Brain pericyte (primary cell): ENCODE measurements at regions not wholly inside any gene's neighbourhood (a gene's known extent, or its start where the extent isn't known, plus 50 kb on each side); places are given as distances from the start of the nearest gene placed in this dataset.
A peak's percentile ranks its signal among the peaks of the same experiment; 100 is the strongest.

Experiments
- DNase-seq: peaks from one replicate; pipeline ENCODE4 v3.0.0-alpha.2; 2012; ENCODE audit warnings: low read depth, low spot score

DNA sequence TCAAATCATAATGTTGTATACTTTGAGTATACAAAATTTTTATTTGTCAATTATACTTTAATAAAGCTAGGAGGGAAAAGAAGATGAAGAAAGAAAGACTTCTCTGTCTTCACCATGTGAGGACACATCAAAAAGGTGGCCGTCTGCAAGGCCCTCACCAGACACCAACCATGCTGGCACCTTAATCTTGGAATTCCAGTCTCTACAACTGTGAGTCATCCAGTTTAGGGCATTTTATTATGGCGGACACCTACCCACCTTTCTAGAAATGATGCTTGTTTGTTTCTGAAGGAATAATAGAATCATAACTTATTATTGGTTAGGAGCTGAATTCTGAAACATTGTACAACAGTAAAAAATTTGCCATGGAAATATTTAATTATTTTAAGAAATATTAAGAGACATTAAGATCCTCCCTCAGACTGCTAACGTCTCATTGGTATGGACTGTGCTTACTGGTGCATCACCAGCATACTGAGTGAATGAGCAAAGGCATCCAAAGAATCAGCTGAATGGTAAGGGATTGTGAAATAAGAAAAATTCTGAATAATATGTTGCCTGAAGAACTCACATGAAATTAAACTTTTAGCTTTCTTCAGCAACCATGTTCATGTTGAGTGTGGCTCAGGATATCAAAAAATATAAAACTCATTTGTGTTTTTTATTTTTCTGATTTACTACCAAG is 536.6 kb downstream of the HTR7 start:
- no peak for DNase-seq

DNA sequence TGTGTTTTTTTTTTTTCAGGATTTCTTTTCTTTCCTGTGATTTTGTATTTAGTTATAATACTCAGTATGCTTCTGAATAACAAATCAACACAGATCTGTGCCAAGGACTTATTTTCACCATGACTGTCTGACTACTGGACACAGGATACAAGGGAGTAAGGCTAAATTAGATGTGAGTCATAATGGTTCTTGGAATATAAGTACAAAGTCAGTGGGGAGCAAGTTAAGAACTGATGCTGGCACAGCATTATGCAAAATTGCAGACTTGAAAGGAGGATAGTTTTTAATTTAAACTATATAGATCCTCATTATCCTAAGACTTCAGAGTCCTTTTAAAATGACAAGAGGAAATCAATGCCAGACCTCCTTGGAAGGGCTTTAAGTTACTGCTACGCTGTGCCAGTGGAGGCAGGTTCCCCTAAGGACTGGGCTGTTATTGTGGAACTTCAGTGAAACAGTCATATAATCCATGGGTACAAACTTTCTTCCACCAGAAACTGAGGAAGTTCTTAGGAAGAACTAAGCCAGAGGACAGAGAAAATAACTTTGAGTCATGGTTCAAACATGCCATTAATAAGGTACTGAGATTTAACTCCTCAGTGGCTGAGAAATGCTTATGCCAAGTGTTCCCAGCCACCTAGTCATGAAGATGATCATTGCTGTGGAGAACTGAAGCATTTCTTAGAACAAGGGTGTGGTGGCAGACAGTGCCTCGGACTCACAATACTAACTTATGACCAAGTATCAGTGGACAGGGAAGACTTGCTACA is 531.2 kb downstream of the HTR7 start:
- DNase-seq: peak; percentile 34

DNA sequence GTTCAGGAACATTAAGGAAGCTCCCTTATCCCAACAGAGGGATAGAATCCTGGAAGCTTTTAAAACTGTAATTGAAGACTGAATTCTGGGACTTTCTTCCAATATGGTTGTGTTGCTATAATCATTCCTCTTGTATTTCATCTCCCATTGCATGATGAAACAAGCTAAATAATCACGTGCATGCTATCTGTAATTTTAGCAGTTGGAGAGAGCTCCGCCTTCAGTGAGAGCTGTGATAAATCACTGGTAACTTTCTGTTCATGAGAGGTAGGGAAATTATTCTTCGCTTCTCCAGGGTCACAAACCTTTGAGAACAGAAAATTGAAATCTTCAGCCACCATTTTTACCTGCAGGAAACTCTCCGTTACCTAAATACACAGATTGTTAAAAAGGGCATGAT is 530.2 kb downstream of the HTR7 start:
- no peak for DNase-seq

DNA sequence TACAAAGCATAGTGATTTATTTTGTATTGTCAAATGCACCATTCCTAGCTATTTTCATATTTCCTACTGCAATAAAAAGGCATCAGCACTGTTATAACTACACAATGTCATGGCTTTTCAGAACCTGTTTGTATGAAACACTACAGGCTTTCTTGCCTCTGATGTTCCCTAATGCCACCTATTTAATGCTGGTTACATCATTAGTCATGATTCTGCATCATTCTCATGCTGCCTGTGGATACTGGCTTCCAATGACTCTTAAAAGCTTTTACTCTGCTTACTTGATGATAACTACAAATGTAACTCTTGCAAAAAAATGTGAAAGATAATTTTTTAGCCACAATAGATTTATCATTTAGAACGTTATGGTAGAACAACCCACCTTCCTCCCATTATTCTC is 529.4 kb downstream of the HTR7 start:
- DNase-seq: no peak

DNA sequence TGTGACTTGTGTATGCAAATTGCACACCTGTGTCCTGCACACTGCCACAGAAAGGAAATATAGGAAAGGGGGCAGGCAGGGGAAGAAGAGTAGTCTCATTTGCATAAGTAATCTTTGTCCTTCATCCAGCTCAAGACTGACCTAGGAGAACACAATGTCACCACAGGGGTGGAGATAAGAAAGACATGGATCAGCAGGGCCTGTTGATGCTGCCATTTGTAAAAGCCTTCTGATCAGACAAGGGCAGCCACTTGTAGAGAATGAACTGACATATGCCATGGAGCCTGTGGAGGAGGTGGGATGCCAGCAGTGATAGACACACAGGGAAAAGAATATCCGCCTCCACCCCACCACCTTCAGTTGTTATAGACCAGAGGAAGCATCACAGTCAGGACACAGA is 528.9 kb downstream of the HTR7 start:
- no peak for DNase-seq

DNA sequence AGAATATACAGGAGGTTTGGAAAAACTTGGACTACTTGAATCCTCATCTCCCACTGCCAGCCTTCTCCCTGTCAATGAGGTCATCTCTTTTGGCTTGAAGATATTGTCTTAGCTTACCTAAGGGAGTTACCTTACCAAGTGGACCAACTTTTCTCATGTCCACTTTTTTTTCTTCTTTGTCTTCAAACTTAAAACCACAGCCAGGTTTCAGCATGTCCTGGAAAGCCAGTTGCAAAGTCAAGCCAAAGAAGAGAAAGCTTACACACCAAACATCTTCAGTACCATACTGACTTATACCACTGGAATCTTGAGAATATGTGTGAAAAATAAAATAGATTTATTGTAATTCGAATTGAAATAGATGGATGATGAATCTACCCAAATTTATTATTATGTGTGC is 520.5 kb downstream of the HTR7 start:
- no peak for DNase-seq

DNA sequence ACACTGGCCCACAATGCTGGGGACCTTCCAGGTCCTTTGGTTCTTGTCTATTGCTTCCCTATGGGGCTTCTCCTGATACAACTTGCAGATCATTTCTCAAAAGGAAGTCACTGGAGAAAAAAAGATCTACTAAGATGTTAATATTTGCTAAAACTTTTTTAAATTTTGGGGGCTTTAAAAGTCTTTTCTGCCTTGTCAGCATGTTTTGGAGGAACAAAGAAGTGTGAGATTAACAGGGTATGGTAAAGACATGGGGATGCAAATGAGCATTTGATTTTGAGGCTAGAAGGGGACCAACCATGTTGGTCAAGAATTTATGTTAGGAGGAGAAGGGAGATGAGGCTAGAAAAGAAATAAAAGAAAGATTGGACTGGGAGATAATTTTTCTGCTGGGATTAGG is 515.4 kb downstream of the HTR7 start:
- DNase-seq: no peak

DNA sequence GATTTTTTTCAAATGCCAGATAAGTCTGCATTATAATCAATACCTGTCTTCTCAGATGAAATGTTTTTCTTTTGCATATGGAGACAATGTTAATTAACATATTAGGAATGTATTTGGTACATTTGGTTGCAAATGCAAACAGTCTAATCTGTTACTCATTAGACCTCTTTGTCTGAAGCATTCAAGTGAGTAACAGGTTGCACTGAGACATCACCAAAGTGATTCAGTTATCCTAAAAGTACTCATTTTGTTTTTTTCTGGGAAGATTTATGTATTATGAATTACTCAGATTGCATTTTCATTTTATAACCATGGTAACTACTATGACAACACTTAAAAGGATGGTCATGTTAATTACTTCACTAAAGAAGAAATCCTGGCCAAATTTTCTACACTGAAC is 513.6 kb downstream of the HTR7 start:
- no peak for DNase-seq

DNA sequence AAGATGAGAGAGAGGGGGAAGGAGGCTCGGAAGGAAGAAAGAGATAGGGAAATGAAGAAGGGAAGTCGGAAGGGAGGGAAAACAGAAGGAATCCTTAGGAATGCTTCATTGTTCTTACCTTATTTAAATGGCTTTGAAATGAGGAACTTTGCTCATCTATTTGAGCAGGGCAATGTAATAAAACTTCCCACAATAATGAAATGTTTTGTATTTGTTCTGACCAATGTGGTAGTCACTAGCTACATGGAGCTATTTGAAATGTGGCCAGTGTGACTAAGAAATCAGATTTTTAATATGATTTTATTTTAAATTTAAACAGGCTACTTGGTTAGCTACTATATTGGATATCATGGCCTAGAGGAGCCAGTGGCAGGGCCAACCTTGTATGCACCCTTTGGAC is 510.6 kb downstream of the HTR7 start:
- no peak for DNase-seq

DNA sequence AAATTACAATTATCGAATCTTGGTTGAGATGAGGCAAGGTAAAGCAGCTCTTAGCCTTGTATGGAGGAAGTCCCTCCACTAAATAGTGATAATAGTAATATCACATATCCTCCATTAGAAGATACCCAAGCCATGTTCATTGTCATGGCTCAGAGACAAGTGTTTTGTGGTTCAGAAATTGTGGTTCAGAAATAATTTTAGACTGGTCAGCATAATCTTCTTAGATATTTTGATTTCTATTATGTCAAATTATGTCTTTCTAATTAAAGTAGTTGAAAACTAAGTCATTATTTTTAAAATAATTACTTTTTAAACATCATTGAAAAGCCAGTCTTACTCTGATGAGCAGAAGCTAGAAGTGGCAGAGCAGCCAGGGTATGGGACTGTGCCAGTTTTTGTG is 507.7 kb downstream of the HTR7 start:
- no peak for DNase-seq

DNA sequence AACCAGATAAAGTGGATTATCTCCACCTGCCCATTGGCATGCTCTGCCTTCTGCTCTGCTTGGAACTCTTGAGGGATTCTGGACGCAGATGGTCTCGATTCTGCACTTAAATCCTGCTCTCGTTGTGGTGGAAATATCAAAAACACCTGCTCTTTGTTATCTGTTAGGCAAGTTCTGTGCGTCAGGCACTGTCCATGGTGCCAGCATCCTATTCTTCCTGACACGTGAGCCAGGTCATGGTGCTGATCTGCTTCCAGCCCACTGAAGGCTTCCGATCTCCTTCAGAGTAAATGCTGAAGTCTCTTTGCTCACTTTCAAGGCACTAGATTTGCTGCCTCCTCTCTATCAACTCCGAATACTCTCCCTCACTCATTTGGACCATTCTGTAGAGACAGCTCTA is 505.6 kb downstream of the HTR7 start:
- no peak for DNase-seq

DNA sequence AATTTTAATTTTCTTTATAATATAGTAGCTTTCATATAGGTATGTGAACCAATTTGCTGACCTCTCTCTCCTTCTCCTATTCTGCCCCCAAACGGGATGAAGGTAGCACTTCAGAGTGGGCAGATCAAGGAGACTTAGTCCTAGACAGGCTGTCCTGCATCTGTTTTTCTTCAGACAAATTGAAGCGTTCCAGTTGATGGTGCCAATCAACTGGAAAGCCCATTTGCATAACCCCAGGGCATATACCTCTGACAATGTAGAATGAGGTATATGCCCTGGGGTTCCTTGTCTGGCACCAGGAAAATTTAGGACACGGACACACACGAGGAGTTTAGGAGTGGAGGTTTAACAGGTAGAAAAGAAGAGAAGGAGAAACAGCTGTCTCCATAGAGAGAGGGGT is 502.9 kb downstream of the HTR7 start:
- DNase-seq: no peak

DNA sequence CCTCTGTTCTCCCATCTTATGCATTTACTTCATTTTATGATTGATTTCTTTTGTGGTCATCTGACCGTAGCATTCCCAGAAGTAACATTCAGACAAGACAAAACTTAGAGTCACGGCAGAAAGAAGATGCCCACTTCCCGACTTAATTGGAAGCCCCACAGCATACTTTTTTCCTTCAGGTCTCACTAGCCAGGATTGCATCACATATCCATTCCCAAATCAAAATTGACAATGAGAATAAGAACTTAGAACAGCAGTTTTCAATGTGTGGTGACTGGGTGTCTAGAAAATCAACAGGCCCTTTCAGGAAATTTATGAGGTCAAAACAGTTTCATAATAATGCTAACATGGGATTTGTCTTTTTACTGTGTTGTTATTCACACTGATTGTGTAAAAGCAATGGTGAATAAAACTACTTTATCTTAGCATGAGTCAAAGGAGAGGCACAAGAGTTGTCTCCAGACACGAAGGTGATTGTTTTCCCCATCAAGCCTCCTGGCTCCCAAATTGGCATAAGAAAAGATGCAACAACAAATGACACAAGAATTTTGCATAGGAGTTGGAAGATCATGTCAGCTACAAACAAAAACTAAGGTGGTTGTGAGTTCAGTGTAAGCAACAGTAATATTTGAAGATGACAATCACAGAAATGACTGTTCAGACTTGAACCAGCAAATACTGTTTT is 493.9 kb downstream of the HTR7 start:
- no peak for DNase-seq

DNA sequence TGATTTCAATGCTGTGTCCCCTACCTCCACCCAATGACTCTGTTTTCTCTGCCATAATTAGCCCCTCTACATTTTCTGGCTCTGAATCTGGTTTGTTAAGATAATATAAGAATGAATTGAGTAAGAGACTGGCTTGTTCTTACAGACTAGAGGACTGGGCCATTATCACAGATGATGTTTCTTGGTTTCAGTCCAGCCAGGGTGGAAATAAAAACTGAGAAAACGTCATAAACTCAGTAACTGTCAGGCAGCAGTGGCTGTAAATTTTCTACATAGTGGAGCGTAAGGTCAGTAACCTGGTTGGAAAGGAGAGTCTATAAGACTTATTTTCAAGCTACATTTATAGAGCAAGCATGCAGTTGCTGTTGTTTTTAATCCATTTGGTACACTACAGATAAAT is 485.4 kb downstream of the HTR7 start:
- DNase-seq: no peak

DNA sequence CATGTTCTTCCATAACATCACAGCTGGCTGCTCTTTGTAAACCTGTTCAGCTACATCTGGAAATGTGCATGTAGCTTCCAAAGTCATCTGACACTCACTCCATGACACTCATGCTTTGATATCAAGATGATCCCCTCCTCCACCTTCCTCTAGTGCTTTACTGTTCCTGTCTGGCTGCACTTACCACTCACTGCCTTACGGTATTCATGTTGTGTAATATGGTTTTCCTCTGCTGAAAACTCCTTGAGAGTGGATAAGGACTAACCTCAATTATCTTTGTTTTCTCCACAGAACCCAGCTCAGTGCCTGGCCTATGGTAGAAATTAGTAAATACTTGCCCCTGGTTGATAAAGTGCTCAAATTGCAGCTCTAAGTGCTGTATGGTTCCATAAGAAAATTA is 483.9 kb downstream of the HTR7 start:
- DNase-seq: no peak

DNA sequence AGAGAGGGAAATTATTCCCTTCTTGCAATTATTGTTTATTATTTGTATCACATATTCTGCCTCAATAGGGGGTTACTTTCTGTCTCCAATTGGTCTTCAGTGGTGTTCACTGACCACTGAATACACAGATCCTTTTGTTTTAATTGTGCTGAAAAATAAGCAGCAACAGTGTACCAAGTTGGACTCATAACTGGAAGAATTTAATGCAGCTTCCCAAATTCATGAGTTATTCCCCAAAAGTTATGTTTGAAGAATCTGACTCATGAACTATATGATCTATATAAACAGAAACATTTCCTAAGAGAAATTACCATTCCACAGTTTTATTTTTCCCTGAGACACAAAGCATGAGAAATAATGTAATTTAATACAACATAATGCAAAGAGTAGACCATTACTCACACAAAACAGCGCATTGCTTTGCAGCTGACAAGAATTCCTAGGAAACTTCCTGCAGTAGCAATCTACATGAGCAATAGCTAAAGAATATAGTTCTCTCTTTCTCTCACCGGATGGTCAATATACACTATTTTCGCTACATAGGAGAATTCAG is 479.2 kb downstream of the HTR7 start:
- DNase-seq: no peak

DNA sequence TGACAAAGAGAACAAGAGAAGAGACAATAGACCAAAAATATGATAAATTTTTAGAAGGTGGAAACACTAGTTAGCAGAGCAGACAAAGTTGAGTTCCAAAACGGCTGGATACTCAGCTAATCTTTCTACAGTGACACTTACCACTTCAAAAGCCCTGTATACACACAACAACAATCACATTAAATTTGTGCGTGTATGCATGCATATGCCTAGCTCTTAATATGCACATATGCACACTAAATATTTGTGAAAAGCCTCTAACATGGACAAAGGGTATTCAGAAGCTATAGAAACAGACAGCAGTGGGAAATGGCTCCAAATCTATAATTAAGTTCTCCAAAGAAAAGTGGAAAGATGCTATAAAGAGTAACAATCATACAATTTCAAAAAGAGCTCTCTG is 476.4 kb downstream of the HTR7 start:
- no peak for DNase-seq

DNA sequence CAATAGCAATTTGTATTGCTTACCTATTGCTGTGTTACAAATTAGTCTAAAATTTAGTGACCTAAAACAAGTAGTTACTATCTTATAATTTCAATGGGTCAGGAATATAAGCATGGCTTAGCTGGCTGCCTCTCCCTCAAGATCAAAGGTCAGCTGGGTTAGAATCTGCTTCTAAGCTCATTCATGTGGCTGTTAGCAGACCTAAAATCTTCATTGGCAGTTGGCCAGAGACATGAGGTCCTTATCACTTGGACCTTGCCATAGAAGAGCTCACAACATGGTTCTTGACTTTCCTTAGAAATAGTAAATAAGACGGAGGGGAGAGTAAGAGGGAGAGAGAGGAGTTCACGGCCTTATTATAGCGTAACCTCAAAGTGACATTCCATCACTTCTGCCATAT is 468.0 kb downstream of the HTR7 start:
- no peak for DNase-seq

DNA sequence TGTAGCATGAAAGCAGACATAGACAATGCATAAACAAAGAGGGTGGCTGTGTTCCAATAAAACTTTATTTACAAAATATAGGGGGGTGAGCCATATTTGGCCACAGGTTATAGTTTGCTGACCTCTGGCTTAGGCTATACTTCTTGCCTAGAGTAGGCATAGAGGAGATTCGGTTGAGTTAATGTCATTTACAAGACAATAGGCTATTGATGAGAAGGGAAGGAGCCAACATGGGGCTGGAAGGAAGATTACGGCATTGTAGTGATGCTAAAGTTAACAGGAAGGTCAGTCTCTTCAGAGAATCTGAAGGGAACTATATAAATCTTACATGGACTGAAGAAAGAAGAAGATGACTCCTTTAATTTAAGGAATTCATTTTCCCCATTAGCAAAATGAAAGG is 463.5 kb downstream of the HTR7 start:
- no peak for DNase-seq

DNA sequence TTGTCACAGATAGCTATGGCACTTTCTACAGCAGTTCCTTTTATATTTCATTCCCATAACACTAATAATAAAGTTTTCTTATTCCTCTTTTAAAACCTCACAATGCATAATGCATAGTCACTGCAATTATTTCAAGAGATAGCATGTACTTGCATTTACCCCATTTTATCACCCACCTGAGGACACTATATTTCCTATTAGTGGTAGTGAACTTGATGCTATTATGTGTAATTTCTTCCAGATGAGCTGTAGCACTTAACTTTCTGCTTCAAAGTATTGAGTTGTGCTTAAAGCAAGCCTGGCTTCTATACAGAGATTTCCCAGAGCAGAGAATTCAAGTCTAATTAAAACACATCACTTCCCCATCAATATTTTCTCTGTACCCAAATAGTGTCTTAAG is 461.1 kb downstream of the HTR7 start:
- no peak for DNase-seq

DNA sequence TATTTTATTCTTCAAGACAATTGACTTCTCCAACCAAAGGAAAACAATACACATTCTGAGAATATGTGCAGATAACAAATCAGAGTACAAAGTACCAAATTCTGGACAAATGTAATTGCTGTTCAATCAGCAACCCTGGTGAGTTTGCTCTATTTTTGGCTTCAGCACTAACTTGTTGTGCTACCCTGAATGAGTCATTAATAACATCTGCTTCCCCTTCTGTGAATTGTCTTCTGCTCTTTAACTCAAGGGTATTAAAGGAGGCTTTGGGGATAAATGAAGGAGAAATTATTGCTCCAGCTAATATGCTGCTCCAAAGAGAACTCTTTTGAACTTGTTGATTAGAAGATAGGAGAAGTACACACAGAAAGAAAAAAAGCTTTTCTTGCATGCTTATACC is 459.3 kb downstream of the HTR7 start:
- DNase-seq: peak; percentile 29

DNA sequence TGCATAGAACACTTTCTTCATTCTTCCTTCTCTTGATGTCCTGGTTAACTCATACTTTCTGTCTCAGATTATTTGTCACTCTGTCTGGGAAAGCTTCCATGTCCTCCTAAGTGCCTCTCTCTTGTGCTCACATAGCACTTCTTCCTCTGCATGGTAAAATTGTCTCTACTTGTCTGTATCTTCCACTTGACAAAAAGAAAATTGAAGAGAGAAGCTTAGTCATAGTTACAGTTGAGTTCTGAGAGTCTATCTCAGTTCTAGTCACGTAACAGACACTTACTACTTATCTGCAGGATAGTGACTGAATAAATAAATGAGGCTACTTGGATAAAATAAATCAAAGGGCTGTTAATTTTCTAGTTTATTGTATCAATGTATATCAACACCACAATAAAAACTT is 458.1 kb downstream of the HTR7 start:
- DNase-seq: no peak
